GF-D8 (cell line): ENCODE measurements at regions not wholly inside any gene's neighbourhood (a gene's known extent, or its start where the extent isn't known, plus 50 kb on each side); places are given as distances from the start of the nearest gene placed in this dataset.
"Not testable (repeated sequence)": the region's sequence is repeated elsewhere in the genome, so short reads cannot be mapped to it uniquely, and the experiment has no call there.

Experiments
- DNase-seq: peaks from one replicate; lab custom pipeline; 2025; lab: John Stamatoyannopoulos, UW

DNA sequence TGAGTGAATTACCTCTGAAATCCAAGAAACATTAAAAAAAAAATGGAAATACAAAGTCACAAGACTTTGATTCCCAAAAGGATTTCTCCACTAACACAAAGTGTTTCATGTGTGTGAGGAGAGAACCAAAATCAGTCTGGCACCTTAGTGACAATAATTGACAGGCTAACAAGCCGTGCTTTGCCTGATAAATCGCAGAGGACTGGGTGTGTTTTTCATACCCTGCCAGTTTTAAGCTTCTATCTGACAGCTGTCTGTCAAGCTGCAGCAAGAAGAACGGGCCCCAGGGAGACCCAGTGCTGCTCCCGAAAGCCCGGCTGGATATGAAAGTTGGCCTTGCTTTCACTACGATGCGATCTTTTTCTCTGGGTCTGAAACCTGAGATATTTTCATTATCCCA, 101.6 kb upstream of the KCNK2 start:
- no peak for DNase-seq

DNA sequence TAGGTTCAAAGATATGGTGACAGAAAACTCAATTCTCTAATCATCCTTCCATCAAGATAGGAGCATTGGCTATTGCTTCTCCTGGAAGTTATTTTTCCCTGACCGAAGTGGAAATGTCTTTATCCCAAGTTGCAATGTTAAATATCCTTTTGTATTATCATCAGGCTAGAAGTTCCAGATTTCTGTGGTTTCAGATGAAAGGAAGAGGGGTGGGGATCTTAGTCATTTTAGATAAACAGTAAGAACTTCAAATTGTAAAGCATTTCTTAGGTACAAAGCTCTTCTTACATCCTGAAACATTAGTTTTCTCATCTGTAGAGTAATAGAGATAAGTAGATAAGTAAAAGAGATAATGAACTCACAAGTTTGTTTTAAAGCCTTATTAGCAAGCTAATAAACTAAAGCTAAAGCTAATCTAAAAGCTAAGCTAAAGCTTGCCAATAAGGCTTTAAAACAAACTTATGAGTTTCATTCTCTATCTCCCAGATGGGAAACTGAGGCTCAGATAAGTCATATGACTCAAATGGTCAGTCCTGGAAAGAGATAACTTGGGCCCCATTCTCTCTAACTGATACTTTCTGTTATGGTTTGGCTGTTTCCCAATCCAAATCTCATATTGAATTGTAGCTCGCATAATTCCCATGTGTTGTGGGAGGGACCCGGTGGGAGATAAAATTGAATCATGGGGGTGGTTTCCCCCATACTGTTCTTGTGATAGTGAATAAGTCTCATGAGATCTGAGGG, 99.2 kb upstream of the KCNK2 start:
- no peak for DNase-seq

DNA sequence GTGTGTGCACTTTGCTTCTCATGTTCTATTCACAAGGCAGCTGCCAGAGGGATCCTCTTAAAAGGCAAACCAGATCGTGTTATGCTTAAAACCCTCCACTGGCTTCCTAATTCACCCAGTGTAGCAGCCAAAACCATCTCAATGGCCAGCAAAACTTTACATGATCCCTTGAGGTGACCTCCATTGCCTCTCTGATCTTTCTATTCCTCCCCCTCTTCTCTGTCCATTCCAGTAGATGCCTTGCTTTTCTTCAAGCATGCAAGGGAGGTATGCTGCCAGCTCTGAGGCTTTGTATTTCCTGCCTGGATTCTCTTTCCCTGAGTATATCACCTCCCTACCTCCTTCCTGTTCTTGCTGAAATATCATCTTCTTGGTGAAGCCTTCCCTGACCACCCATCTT, 93.2 kb upstream of the KCNK2 start:
- no peak for DNase-seq

DNA sequence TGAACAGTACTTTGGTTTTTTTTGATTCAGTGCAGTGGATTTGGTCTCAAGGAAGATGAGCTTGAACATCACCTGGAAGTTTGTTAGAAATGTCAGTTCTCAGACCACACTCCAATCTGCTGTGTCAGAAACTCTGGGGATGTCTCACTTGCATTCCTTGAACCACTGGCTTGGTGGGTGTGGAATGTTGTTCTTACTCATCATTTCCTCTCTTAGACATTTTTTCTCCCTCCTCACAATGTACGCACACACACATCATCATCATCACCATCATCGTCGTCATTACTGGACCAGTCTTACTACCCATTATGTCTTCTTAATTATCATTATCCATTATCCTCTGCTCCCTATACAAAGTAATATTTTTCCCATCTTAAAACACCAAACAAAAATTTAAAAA, 91.9 kb upstream of the KCNK2 start:
- no peak for DNase-seq

DNA sequence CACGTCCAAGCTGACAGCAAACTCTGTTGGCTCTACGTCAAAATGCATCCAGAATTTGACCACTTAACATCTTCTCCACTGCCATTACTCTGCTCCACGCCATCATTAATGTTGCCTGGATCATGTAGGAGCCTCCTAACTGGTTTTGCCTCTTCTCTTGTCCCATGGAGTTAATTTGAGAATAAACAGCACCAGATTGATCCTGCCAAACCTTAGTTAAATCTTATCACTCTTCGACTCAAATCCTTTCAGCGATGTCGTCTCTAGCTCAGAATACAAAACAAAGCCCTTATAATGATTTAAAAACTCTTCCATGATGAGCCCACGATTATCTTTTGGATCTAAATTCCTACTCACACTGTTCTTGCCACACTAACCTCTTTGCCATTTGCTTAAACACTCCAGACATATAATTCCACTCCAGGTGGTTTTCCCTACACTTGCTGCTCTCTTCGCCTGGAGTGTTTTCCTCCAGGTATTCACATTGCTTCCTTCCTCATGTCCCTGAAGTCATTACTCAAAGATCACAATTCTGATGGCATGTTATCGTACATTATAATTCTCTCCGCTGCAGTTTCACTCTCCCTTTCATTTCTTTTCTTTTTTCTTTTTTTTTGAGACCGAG, 90.7 kb upstream of the KCNK2 start:
- no peak for DNase-seq

DNA sequence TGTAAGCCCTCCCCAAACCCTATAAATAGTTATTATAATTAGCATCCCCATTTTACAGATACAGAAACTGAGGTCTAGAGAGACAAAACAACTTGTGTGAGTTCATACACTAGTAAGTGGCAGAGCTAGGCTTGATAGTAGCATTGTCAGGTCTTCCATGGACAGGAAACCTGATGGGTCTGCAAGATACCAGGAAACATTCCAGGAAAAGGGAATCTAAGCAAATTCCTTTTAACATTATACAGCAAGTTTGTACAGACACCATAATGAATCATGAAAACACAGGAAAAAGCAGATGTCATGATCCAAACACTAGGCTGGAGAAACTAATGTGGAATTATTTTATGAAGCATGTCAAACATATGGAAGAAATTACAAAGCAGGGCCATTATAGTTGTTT, 89.1 kb upstream of the KCNK2 start:
- no peak for DNase-seq

DNA sequence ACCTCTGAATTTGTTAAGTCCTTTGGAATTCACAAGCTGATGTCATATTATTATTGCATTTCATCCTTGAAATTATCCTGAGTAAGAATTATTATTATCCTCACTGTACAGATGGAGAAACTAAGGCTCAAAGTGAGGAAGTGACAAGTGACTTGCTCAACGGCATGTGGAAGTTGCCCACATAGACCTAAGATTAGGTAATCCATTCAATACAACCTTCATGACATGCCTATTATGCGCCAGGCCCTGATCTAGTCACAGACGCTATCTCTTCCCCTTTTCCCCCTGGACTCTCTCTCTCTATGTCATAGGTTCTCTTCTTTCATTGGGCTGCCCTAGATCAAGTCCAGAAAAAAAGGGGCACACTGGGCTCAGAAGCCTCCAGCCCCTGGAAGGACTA, 84.9 kb upstream of the KCNK2 start:
- DNase-seq: no peak

DNA sequence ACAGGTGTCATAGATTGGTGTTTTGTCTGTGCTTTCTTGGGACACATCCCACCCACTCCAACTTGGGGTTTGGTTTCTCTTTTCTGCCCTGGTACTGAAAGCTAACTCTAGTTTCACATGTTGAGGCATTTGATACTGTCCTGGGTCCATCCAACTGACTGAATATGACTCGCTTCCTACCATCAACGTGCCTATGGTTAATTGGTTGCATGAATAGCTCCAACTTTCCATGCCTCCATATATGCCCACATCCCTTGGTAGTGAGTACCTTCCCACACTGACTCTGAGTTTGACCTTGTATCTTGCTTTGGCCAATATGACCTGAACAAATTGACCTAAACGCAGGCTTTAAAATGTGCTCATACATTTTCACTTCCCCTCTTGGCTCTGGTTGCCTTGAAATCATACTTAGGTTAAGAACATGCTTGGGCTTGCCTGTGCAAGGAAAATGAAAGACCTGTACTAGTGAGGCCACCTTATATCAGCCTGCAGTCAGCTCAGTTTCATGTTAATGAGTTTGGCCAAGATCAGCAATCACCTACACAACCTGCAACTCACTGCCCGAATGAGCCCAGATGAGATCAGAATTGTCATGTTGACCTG, 81.0 kb upstream of the KCNK2 start:
- no peak for DNase-seq

DNA sequence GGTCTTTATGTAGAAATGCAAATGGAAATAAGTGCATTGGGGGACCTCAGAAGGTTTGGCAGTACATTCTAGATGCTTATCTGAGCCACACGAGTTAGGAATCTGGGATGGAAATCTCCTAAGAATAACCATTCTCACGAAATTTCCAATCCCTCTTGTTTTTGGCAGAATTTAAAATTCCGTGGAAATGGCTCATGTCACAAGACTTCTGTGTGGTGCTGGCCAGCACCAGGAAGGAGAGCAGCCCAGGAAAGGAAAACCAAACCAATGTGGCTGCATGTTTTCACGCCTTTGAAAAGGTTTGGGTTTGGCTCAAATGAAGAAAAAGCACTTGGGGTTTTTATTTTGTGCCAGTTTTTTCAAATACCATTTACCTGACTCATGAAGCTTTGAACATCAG, 80.1 kb upstream of the KCNK2 start:
- no peak for DNase-seq

DNA sequence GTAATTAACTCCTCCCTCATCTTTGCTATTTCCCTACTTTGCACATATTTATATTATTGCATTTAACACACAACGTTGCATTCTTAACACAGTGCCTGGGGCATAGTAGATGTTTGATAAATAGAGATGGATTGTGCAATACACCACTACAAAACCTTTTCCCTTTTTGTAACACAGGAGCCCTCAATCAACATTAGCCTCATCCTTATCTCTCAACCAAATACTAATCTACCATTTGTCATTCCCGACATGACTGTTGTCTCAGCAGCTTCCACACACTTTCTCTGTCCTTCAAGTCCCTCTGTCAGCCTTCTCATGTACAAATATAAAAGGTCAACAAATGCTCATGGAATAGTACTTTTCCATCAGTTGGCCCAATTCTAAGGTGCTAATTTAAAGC, 78.9 kb upstream of the KCNK2 start:
- no peak for DNase-seq

DNA sequence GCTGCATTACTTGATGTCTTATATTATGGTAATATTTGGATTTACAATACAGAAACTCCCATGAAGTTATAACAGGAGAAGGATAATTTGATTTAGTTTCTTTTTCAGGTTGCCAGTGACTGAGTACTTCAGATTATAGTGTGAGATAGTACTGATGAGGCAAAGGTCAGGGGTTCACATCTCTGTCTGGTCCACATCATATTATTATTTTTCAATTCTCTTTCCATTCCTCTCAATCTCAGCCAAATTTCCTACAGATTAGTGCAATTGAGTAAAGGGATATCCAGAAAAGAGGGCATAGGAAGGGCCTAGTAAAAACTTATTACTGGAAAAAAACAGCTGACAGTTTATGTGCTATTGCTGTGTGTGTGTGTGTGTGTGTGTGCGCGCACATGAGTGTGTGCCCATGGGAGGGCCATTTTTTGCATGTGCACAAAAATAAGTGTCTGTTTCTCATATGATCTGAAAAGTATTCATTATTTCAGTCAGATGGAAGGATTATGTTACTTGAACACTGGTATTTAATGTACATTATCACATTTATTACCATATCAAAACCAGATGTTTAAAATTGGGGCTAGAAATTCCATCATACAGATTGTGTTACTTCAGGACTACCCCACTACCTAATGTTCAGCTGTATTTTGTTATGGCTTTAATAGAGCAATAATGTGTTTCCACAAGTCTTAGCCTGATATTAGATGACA, 78.3 kb upstream of the KCNK2 start:
- DNase-seq: no peak

DNA sequence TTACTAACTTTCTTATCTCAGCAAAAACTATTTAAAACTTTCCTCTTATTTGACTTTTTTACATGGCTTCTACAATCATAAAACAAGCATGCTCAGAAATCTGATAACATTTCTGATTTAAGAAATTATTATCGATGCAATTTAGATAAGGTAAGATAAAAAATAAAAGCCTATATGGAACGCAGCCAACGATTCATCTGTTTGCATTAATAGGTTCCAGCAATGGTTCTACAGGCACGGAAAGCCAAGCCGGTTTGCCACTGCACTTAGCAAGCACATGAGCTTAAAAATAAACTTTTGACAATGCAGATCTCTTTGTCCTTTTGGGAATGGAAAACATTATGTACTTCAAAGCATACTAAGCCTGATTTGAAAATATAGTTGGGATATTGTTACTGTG, 77.5 kb upstream of the KCNK2 start:
- no peak for DNase-seq

DNA sequence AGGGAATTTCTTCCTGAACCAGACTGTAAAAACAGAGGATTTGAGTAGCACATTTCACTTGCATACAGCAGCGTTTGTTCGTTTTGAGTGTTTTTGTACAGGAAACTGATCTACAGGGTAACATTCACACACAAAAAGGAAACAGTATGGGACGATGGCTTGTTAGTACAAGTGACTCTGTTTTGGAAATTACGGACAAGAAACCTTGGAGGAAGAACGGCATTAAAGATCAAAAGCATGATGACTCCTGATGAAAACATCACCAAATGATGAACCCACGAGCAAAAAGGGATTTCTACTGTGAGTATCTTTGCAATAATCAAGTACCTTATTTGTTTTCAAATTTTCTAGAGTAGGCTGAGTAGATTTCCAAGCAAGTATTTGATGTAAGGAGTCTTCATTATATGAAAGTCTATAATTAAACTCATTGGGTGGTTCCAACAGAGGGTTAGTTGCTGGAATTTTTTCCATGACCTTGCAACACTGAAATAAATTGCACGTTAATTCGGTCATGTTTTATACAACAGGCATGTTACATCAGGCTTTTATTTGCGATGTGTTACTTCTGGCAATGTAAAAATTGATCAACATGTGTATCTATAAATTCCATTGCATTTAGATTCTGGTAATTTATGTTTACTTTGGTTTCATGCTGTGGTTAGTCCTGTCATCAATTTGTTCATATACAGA, 76.7 kb upstream of the KCNK2 start:
- no peak for DNase-seq

DNA sequence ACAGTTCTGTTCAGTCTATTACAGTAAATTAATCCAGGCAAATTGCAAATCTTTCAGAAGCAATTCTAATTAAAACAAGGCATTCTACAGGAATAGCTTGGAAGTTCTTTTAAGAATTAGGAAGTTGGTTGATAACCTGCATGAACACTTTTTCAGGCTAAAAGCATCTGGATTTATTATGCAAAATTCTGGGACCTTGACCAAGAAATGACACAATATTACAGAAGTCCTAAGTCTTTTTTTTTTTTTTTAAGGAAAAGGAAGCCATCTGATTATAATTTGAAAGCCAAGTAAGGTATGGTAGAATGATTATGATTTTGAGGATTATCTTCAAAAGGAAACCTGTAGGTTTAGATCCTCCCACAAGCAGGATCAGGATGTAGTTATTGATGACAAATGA, 74.7 kb upstream of the KCNK2 start:
- no peak for DNase-seq

DNA sequence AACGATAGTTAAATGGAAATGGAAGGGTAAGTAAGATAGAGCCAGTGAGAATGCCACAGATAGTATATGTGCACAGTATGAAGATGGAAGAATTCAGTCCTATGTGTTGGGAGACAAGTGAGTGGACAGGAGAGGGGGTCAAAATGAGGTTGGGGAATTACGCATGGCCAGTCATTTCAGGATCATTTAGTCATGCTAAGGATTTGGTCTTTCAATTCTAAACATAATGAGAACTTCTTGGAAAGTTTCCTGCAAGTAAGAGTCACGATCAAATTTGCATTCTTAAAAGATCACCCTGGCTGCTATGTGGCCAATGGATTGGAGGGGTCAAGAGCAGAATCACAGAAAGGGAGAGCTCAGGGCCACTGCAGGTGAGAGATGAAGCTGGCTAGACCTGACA, 64.0 kb upstream of the KCNK2 start:
- DNase-seq: no peak

DNA sequence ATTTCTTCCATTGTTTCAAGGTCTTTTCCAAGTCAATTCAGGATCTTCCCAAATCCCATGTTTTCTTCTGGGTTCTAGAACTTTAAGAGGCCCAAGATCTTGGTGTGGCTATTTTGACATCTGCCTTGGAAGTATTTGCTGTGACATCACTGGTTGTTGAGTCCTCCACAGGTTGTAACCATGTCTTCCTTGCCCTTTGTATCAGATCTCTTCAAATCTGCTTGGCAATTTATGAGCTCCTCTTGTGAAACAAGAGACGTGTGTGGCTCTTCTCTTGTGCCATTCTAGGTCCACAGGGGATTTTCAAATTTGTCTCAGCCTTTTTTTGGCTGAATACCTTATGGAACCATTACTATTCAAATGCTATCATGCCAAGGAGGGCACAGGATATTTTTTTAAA, 60.3 kb upstream of the KCNK2 start:
- DNase-seq: no peak

DNA sequence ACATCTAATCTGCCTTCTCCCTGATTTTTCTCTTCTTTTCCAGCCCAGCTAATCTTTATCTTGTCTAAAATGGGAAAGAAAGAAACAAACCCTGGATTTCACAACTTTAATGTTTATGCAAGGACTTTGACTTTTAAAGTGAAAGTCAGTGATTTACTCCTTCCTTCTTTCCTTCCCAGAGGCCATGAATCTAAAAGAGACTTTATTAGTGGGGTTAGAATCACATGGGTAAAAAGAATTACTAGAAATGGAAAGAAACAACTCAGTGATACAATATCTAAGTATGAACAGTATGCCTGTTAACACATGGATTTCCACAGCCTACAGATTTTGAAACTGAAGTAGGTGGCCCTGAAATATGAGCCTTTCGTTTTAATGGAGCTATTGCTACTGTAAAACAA, 59.8 kb upstream of the KCNK2 start:
- no peak for DNase-seq

DNA sequence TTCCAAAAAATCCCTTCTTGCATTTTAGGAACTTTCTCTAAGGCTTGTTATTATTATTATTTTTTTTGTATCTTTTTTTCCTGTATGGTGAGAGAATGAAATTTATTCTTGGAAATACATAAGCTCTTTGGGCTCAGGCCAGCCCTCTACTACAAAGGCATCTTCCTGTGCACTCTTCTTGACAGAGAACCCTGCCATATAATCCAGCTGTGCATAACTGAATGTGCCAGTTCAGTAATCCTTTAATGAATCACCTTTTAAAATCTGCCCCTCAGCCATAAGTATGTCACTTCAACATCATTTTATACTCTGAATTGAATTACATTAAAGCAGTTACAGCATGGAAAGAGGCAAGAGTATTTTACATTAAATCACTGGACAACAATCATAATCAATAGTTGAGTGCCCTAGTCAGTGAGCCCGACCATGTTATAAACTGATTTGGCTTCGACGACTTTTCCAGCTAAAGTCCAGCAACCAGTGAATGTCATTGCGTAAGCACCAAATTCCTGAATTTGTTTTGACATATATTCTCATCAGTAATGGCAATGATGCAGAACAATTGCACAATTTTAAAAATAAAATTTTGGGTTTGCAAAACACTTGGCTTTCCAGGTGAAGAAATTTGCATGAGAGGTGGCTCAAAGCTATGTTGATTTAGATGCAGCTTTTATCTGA, 59.2 kb upstream of the KCNK2 start:
- DNase-seq: no peak

DNA sequence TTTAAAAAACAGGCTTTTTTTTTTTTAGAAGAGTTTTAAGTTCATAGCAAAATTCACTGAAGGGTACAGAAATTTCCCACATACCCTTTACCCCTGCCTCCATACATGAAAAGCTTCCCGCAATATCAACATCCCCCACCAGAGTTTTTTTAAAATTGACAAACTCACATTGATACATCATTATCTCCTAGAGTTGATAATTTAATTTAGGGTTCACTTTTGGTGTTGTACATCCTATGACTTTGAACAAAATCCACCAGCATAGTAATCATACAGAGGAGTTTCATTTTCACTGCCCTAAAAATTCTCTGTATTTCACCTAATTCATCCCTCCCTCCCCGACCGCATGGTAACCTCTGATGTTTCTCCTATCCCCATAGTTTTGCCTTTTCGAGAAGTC, 53.6 kb upstream of the KCNK2 start:
- no peak for DNase-seq

DNA sequence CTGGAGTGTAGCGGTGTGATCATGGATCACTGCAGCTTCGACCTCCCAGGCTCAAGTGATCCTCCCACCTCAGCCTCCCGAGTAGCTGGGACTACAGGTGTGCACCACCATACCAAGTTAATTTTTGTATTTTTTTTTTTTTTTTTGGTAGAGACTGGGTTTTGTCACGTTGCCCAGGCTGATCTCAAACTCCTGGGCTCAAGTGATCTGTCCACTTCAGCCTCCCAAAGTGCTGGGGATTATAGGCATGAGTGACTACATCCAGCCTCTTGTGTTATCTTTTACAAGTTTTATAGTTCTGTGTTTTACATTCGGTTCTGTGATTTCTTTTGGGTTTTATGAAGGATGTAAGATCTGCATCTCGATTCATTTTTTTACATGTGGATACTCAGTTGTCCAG, 52.0 kb upstream of the KCNK2 start:
- DNase-seq: not testable (repeated sequence)

DNA sequence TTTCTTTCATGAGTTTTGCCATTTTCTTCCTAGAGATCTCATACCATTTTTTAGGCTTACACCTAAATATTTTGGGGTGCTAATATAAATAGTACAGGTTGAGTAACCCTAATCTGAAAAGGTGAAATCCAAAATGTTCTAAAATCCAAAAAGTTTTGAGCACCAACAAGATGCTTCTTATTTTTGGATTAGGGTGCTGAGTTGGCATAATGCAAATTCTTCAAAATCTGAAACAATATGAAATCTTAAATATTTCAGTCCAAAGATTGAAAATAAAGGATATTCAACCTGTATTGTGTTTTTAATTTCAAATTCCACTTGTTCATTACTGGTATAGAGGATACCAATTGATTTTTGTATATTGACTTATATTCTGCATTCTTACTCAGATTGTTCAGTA, 51.1 kb upstream of the KCNK2 start:
- no peak for DNase-seq
